ENCODE measurements at regions not wholly inside any gene's neighbourhood (a gene's known extent, or its start where the extent isn't known, plus 50 kb on each side); places are given as distances from the start of the nearest gene placed in this dataset.

- Histone ChIP-seq H3K4me3 (no peak overlapping the region), H3K27me3 (replicated peaks; ENCODE audit: insufficient read depth) (no peaks in the 10 kb centered on the region), H3K9me3 (no peaks in the 10 kb centered on the region), H3K4me1 (replicated peaks) (no peaks in the 10 kb centered on the region), H3K27ac (no peak overlapping the region), H3K36me3 (no peaks in the 10 kb centered on the region)
- TF ChIP-seq POLR2AphosphoS5 (IDR thresholded peaks at IDR 0.05) = no peak
- DNase-seq (ENCODE audit: low spot score) = no peak
- WGBS = 76% methylated on average over 11 of the region's 11 CpGs
- intact Hi-C loops (cut with DNase I) = no loop called here
Observed at GRCh38 chr15:96802611-96803255, 472.2 kb downstream of the NR2F2 start.

DNA sequence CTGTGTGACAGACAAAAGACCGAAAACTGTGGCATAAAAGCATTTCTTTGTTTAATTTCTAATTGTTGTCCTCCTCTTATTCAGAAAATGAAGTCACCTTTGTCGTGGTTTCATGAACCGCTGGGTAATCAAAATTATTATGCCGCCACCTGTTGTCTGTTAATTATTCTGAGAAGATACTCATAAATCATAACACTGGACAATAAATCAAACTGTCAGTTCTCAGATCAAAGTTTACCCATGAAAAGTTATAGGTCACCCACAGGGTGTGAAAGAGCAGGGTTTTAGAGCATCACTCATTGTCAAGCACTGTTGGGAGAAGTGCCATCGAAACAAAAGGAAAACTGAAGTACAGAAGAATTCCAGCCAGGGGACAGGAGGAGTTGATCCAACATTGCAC, 474.3 kb downstream of the NR2F2 start:
- Histone ChIP-seq H3K27ac (no peak overlapping the region), H3K27me3 (replicated peaks; ENCODE audit: insufficient read depth) (no peaks in the 10 kb centered on the region), H3K4me1 (replicated peaks) (no peaks in the 10 kb centered on the region), H3K9me3 (no peaks in the 10 kb centered on the region), H3K4me3 (no peak overlapping the region), H3K36me3 (no peaks in the 10 kb centered on the region)
- TF ChIP-seq POLR2A (IDR thresholded peaks at IDR 0.05) (no peak), POLR2AphosphoS5 (IDR thresholded peaks at IDR 0.05) (no peak)
- TF ChIP-seq, protein P1, sequence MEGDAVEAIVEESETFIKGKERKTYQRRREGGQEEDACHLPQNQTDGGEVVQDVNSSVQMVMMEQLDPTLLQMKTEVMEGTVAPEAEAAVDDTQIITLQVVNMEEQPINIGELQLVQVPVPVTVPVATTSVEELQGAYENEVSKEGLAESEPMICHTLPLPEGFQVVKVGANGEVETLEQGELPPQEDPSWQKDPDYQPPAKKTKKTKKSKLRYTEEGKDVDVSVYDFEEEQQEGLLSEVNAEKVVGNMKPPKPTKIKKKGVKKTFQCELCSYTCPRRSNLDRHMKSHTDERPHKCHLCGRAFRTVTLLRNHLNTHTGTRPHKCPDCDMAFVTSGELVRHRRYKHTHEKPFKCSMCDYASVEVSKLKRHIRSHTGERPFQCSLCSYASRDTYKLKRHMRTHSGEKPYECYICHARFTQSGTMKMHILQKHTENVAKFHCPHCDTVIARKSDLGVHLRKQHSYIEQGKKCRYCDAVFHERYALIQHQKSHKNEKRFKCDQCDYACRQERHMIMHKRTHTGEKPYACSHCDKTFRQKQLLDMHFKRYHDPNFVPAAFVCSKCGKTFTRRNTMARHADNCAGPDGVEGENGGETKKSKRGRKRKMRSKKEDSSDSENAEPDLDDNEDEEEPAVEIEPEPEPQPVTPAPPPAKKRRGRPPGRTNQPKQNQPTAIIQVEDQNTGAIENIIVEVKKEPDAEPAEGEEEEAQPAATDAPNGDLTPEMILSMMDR (IDR thresholded peaks at IDR 0.05) = no peak
- intact Hi-C loops (cut with DNase I) = no loop called here
- 59% methylated on average over 5 of the region's 5 CpGs for WGBS
- no peak for DNase-seq (ENCODE audit: low spot score)

DNA sequence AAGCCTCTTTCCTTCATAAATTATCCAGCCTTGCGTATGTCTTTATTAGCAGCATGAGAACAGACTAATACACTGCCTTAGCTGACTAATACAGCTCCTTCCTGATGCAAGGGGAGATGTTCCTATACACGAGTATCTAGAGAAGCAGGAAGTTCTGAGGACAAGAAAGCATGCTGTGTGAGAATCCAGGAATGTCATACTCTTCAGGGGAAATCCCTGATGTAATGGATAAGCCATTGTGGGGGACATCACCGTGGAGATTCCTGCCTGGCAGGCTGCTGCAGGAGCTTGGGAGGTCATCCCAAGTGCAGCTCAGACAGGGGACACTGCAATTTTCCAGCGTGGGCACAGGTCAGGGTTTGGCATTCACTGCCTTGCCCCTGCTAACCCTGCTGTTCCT, 476.9 kb downstream of the NR2F2 start:
- Histone ChIP-seq H3K36me3 (no peaks in the 10 kb centered on the region), H3K4me1 (replicated peaks) (no peaks in the 10 kb centered on the region), H3K9me3 (no peaks in the 10 kb centered on the region), H3K27me3 (replicated peaks; ENCODE audit: insufficient read depth) (no peaks in the 10 kb centered on the region), H3K4me3 (no peak overlapping the region), H3K27ac (no peak overlapping the region)
- no peak for DNase-seq (ENCODE audit: low spot score)
- TF ChIP-seq, protein P1 (IDR thresholded peaks at IDR 0.05) = no peak
- TF ChIP-seq POLR2AphosphoS5 (IDR thresholded peaks at IDR 0.05) = no peak
- TF ChIP-seq POLR2A (IDR thresholded peaks at IDR 0.05) = no peak
- 76% methylated on average over 4 of the region's 4 CpGs for WGBS
- intact Hi-C loops (cut with DNase I) = no loop called here

- Histone ChIP-seq H3K9me3 (no peaks in the 10 kb centered on the region), H3K36me3 (no peaks in the 10 kb centered on the region), H3K27me3 (replicated peaks; ENCODE audit: insufficient read depth) (no peaks in the 10 kb centered on the region), H3K4me3 (no peak overlapping the region), H3K4me1 (replicated peaks) (no peaks in the 10 kb centered on the region), H3K27ac (no peak overlapping the region)
- 76% methylated on average over 2 of the region's 2 CpGs for WGBS
- intact Hi-C loops (cut with DNase I) = no loop called here
- no peak for DNase-seq (ENCODE audit: low spot score)
- TF ChIP-seq POLR2A (IDR thresholded peaks at IDR 0.05) (no peak), POLR2AphosphoS5 (IDR thresholded peaks at IDR 0.05) (no peak)
- TF ChIP-seq, protein P1 (IDR thresholded peaks at IDR 0.05) = no peak
Observed at GRCh38 chr15:96817900-96818299, 487.4 kb downstream of the NR2F2 start.

DNA sequence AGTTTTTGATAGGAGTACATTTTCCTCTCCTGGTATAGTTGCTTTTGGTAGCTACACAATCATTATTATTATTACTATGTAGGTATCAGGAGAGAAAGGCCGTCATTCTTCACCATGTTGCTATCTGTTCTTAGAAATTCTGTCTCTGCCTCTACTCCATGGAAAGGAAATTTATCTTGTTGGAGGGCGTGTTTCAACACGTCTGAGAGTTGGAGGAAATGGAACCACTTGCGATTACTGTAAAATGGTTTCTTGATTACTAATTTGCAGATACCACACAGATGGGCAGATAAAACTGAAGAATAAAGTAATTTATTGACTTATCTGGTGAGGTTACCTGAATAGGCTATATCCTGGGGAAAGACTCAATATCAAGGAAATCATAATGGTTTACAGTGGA, 488.4 kb downstream of the NR2F2 start:
- no peaks in the 10 kb centered on the region for H3K27me3 ChIP-seq (replicated peaks; ENCODE audit: insufficient read depth)
- H3K4me1 ChIP-seq (replicated peaks) = no peaks in the 10 kb centered on the region
- no peak for DNase-seq (ENCODE audit: low spot score)
- 75% methylated on average over 4 of the region's 4 CpGs for WGBS
- TF ChIP-seq, protein P1 (IDR thresholded peaks at IDR 0.05) = no peak
- TF ChIP-seq POLR2A (IDR thresholded peaks at IDR 0.05) (no peak), POLR2AphosphoS5 (IDR thresholded peaks at IDR 0.05) (no peak)
- H3K4me3 ChIP-seq = no peak overlapping the region
- no peaks in the 10 kb centered on the region for H3K9me3 ChIP-seq
- H3K36me3 ChIP-seq = no peaks in the 10 kb centered on the region
- intact Hi-C loops (cut with DNase I) = no loop called here
- H3K27ac ChIP-seq = no peak overlapping the region

Data from prostate gland (tissue), 2 donors.